Skeletal muscle tissue (tissue), 3 donors: ENCODE measurements at regions not wholly inside any gene's neighbourhood (a gene's known extent, or its start where the extent isn't known, plus 50 kb on each side); places are given as distances from the start of the nearest gene placed in this dataset.

Source experiments
- H3K27ac ChIP-seq: one replicate; pipeline ENCODE4 v1.7.0; 2013; ENCODE audit warnings: mild to moderate bottlenecking, low read depth, low read length, inconsistent platforms
- H3K27me3 ChIP-seq, 3 donors: one replicate each; pipeline ENCODE4 v1.7.0; 2013; ENCODE audit warnings: low read length in 3 of 3; ENCODE audit not compliant: control insufficient read depth in 3 of 3, insufficient read depth in 3 of 3
- H3K36me3 ChIP-seq, 3 donors: one replicate each; pipeline ENCODE4 v1.7.0; 2013; ENCODE audit warnings: low read length in 3 of 3; ENCODE audit not compliant: control insufficient read depth in 3 of 3, insufficient read depth in 3 of 3
- H3K4me1 ChIP-seq, 3 donors: one replicate each; pipeline ENCODE4 v1.7.0; 2013; ENCODE audit warnings: low read length in 3 of 3, mild to moderate bottlenecking in 3 of 3; ENCODE audit not compliant: control insufficient read depth in 3 of 3, insufficient read depth in 3 of 3
- H3K4me3 ChIP-seq, 3 donors: one replicate each; pipeline ENCODE4 v1.7.0; 2013; ENCODE audit warnings: low read length in 3 of 3
- H3K9ac ChIP-seq, 3 donors: one replicate each; pipeline ENCODE4 v1.7.0; 2013; ENCODE audit warnings: low read length in 3 of 3, mild to moderate bottlenecking in 3 of 3, moderate library complexity in 2 of 3, low read depth in 1 of 3
- H3K9me3 ChIP-seq, 3 donors: one replicate each; pipeline ENCODE4 v1.7.0; 2013; ENCODE audit warnings: low read length in 3 of 3; ENCODE audit not compliant: control insufficient read depth in 3 of 3
- donor health status: Osteomylitis.

- H3K9ac ChIP-seq, result no peak overlapping the region
- no peaks in the 10 kb centered on the region for H3K9me3 ChIP-seq
- H3K36me3 ChIP-seq, result no peaks in the 10 kb centered on the region
Measured at GRCh38 chr2:83851066-83851465, 608.0 kb downstream of the SUCLG1 start.

GRCh38 chr2:83850071-83850725, 608.9 kb downstream of the SUCLG1 start:
- no peaks in the 10 kb centered on the region for H3K27me3 ChIP-seq
- H3K27ac ChIP-seq, result no peak overlapping the region
- no peaks in the 10 kb centered on the region for H3K9me3 ChIP-seq
- no peak overlapping the region for H3K9ac ChIP-seq
- no peaks in the 10 kb centered on the region for H3K36me3 ChIP-seq
- H3K4me1 ChIP-seq, result no peaks in the 10 kb centered on the region
- H3K4me3 ChIP-seq, result no peak overlapping the region

More at GRCh38 chr2:83851066-83851465, 608.0 kb downstream of the SUCLG1 start:
- Histone ChIP-seq H3K4me3 (no peak overlapping the region), H3K27ac (no peak overlapping the region), H3K4me1 (no peaks in the 10 kb centered on the region), H3K27me3 (no peaks in the 10 kb centered on the region)

- Histone ChIP-seq H3K27me3 (no peaks in the 10 kb centered on the region), H3K36me3 (no peaks in the 10 kb centered on the region), H3K27ac (no peak overlapping the region), H3K9me3 (no peaks in the 10 kb centered on the region), H3K9ac (no peak overlapping the region), H3K4me3 (no peak overlapping the region), H3K4me1 (no peaks in the 10 kb centered on the region)
Measured at GRCh38 chr2:83844490-83844889, 614.6 kb downstream of the SUCLG1 start.

GRCh38 chr2:83842421-83842820, 616.7 kb downstream of the SUCLG1 start:
- Histone ChIP-seq H3K9me3 (no peaks in the 10 kb centered on the region), H3K9ac (no peak overlapping the region), H3K36me3 (no peaks in the 10 kb centered on the region), H3K27ac (no peak overlapping the region), H3K4me3 (no peak overlapping the region), H3K4me1 (no peaks in the 10 kb centered on the region), H3K27me3 (no peaks in the 10 kb centered on the region)

- no peak overlapping the region for H3K27ac ChIP-seq
- H3K4me3 ChIP-seq, result no peak overlapping the region
- no peaks in the 10 kb centered on the region for H3K36me3 ChIP-seq
- H3K9ac ChIP-seq, result no peak overlapping the region
- H3K9me3 ChIP-seq, result no peaks in the 10 kb centered on the region
- no peaks in the 10 kb centered on the region for H3K4me1 ChIP-seq
- no peaks in the 10 kb centered on the region for H3K27me3 ChIP-seq
Measured at GRCh38 chr2:83837823-83838222, 621.3 kb downstream of the SUCLG1 start.

- Histone ChIP-seq H3K9me3 (peaks cover 0 to 2% (median 0%) of the 10 kb centered on the region in 3 donors), H3K4me1 (no peaks in the 10 kb centered on the region), H3K27ac (no peak overlapping the region), H3K4me3 (no peak overlapping the region), H3K9ac (no peak overlapping the region), H3K36me3 (no peaks in the 10 kb centered on the region), H3K27me3 (no peaks in the 10 kb centered on the region)
Measured at GRCh38 chr2:83827618-83828017, 631.5 kb downstream of the SUCLG1 start.

- H3K27me3 ChIP-seq, result no peaks in the 10 kb centered on the region
- H3K36me3 ChIP-seq, result no peaks in the 10 kb centered on the region
- no peak overlapping the region for H3K4me3 ChIP-seq
- peaks cover 0 to 2% (median 0%) of the 10 kb centered on the region in 3 donors for H3K9me3 ChIP-seq
- H3K27ac ChIP-seq, result no peak overlapping the region
- no peaks in the 10 kb centered on the region for H3K4me1 ChIP-seq
- no peak overlapping the region for H3K9ac ChIP-seq
Measured at GRCh38 chr2:83826577-83826976, 632.5 kb downstream of the SUCLG1 start.

GRCh38 chr2:83823229-83823628, 635.9 kb downstream of the SUCLG1 start:
- no peak overlapping the region for H3K27ac ChIP-seq
- H3K9me3 ChIP-seq, result peaks cover 0 to 2% (median 0%) of the 10 kb centered on the region in 3 donors
- no peaks in the 10 kb centered on the region for H3K4me1 ChIP-seq
- H3K9ac ChIP-seq, result no peak overlapping the region
- no peaks in the 10 kb centered on the region for H3K36me3 ChIP-seq
- H3K4me3 ChIP-seq, result no peak overlapping the region
- H3K27me3 ChIP-seq, result no peaks in the 10 kb centered on the region

GRCh38 chr2:83817511-83817910, 641.6 kb downstream of the SUCLG1 start:
- H3K4me1 ChIP-seq, result no peaks in the 10 kb centered on the region
- H3K9ac ChIP-seq, result no peak overlapping the region
- H3K36me3 ChIP-seq, result no peaks in the 10 kb centered on the region
- no peak overlapping the region for H3K27ac ChIP-seq
- H3K9me3 ChIP-seq, result no peaks in the 10 kb centered on the region
- H3K4me3 ChIP-seq, result no peak overlapping the region
- no peaks in the 10 kb centered on the region for H3K27me3 ChIP-seq

GRCh38 chr2:83808878-83809277, 650.2 kb downstream of the SUCLG1 start:
- H3K4me1 ChIP-seq, result no peaks in the 10 kb centered on the region
- H3K27me3 ChIP-seq, result no peaks in the 10 kb centered on the region
- H3K4me3 ChIP-seq, result no peak overlapping the region
- H3K27ac ChIP-seq, result no peak overlapping the region
- no peaks in the 10 kb centered on the region for H3K9me3 ChIP-seq
- H3K9ac ChIP-seq, result no peak overlapping the region
- no peaks in the 10 kb centered on the region for H3K36me3 ChIP-seq
